HPDE6-E6E7 (cell line): ENCODE measurements at regions not wholly inside any gene's neighbourhood (a gene's known extent, or its start where the extent isn't known, plus 50 kb on each side); places are given as distances from the start of the nearest gene placed in this dataset.
A peak's percentile ranks its signal among the peaks of the same experiment; 100 is the strongest.
"Not testable (repeated sequence)": the region's sequence is repeated elsewhere in the genome, so short reads cannot be mapped to it uniquely, and the experiment has no call there.

Experiments
- DNase-seq: peaks from one replicate; pipeline ENCODE4 v3.0.0; 2011; ENCODE audit warnings: missing footprints; ENCODE audit errors: extremely low spot score

DNA sequence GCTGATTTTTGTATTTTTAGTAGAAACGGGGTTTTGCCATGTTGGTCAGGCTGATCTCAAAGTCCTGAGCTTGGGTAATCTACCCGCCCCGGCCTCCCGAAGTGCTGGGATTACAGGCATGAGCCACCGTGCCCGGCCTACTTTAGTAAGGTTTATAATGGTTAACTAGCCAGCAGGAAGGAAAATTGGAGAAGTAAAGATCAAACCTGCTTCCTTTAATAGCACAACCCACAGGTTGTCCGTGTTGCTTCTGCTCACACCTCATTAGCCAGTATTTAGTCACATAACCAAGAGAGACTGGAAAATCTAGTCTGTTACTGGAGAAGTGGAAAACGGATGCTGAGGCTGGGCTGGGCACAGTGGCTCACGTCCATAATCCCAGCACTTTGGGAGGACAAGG, 51.9 kb upstream of the TBL1XR1 start:
- DNase-seq: no peak

DNA sequence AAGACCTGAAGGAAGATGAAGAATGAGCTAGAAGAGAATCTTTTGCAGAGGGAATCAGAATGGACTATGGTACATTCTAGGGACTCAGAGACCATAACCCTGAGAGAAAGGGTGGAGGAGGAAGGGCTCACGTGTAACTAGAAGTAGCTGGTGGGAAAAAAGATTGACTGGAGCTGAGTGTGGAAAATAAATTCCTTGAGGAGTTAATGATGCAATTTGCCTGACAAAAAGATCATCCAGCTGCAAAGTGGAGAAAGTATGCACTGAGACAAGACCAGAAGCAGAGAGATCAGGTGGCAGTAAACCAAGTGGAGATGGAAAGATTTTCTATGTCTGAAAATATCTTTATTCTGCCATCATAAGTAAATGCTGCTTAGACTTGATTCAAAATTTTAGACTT, 52.9 kb upstream of the TBL1XR1 start:
- DNase-seq: no peak

- no peak for DNase-seq
These were observed 54.5 kb upstream of the TBL1XR1 start for GRCh38 chr3:177251755-177252154.

GRCh38 chr3:177257006-177257405, 59.7 kb upstream of the TBL1XR1 start:
- no peak for DNase-seq

DNA sequence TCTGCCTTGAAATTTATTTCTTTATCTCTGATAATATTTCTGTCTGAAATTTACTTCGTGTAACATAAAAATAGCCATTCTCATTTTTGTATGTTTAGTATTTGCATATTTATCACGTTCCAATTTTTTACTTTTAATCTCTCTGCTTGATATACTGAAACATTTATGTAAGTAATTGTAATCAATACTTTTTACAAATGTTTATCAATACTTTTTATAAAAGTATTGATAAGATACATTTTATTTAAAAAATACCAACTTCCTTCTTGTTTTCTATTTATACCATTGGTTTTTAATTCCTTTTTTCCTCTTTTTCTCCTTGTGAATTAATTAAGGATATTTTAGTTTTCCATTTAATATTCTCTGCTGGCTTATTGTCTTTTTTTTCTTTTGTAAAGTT, 60.3 kb upstream of the TBL1XR1 start:
- DNase-seq: no peak

- no peak for DNase-seq
These were observed 65.1 kb upstream of the TBL1XR1 start for GRCh38 chr3:177262396-177262795.

GRCh38 chr3:177263615-177264368, 66.5 kb upstream of the TBL1XR1 start:
- DNase-seq: no peak

- DNase-seq: not testable (repeated sequence)
These were observed 74.7 kb upstream of the TBL1XR1 start for GRCh38 chr3:177271811-177272501.

- no peak for DNase-seq
These were observed 80.7 kb upstream of the TBL1XR1 start for GRCh38 chr3:177278016-177278415.

DNA sequence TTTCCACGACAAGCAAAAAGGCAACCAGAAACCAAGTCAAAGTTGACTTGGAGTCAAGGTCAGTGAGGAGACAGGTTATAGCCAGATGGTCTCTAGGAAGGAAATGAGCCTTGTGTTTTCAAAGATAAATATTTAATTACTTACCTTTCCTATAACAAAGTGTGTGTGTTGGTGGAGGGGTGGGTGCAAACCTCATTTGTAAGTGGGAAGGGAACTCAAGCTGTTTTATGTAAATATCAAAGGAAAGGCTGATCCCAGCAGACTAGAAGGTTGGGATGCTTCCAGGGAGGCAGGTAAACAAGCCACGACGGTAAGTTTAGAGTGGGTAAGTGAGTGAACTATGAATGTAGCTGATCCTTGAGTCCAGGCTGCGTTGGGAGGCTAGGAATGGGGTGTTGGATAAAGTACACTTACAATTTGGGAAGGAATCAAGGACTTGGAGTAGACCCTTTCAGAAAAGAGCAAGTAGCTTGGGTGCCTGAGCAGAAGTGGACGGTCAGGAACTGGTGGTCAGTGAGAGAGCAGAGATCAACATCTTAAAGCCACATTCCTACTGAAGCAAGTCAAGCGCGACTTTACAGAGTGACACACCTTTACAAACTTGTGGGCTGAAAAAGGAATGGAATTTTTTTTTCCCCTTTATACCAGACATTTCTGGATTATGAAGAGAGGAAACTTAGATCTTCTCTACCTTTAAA, 82.0 kb upstream of the TBL1XR1 start:
- DNase-seq: no peak

DNA sequence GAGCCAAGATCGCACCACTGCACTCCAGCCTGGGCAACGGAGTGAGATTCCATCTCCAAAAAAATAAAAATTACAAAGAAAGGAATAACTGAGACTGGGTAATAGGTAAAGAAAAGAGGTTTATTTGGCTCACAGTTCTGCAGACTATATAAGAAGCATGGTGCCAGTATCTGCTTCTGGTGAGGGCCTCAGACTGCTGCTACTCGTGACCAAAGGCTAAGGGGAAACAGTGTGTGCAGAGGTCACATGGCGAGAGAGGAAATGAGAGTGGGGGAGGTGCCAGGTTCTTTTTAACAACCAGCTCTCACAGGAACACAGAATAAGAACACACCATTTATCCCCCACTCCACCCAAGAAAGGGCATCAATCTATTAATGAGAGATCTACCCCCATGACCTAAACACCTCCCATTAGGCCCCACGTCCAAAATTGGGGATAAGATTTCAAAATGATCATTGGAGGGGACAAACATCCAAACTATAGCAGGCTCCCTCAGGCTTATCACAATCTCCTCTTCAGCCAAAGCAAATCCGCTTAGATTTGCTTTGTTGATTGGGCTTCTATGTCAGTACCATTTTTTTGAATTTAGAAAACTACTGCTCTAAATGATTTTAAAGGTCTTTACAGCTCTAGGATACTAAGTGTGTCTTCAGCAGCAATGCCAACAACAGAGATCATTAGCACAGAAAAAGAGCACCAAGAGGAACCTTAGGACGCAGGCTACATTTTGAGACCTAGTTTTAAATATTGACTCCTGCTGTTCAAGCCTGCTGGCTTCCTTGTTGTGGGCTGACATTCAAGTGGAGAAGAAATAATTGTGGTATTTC, 84.2 kb upstream of the TBL1XR1 start:
- DNase-seq: no peak

DNA sequence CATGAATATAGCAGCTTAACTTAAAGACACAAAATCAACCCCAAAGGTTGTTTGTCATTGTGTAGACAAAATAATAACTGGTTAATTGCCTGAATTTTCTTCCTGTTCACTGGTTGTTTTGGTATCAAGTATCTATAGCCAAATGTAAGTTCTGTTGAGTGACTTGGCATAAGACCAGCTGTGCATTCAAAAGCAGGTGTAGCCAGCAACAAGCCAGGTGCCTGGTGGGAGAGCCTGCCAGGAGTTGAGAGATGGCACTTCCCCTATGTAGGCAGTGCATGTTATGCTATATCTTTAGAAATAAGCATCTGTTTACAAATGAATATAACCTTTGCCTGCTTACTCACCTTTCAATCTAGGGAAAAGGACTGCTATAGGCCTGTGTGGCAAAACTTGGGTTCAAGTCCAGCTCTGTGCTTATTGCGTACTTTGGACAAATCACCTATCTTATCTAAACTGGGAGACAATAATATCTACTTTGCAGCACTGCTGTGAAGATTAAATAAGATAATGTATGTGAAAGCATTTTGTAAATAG, 84.9 kb upstream of the TBL1XR1 start:
- no peak for DNase-seq

- no peak for DNase-seq
These were observed 86.7 kb upstream of the TBL1XR1 start for GRCh38 chr3:177283983-177284382.

DNA sequence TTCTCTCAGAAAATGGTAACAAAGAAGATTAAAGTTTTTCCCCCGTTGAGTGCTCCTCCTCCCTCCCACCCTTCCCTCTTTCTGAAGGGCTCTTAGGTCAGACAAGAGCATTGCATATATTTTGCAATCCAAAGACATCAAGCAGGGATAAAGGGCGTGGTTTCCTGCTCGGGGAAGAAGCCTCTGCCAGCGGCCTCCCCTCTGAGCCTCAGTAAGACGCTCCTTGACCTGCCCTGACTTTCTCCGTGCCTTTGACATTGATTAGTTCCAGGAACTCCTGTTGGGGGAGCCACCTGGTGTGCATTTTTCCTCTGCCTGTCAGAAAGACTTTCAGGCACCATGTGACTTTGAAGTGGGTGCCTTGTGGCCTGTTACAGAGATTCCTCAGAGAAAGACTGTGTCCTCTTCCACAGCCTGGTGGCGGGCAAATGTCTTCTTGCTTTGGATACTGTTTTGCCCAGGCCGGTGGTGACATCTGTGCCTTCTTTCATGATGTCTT, 87.2 kb upstream of the TBL1XR1 start:
- DNase-seq: no peak

- peak; percentile 80 for DNase-seq
These were observed 88.8 kb upstream of the TBL1XR1 start for GRCh38 chr3:177286034-177286433.

DNA sequence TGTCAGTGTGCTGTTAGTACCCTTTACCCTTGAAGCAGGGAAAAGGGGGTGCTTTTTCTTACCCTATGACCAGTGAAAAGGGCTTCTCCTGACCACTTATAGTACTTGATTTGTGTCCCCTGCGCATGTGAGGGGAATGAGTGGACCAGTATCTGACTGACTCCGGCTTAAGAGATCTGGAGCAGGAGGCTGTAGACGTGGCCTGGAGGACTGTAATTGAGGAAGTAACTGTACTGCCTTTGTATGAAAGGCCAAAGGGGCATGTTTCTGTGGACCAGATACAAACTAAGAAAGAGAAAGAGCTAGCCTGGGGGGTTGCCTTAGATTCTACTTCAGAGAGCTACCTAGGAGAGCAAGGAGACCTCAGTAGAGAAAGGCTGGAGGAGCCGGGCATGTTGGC, 89.9 kb upstream of the TBL1XR1 start:
- no peak for DNase-seq

GRCh38 chr3:177290633-177291032, 93.4 kb upstream of the TBL1XR1 start:
- DNase-seq: no peak

- DNase-seq: peak; percentile 71
These were observed 96.9 kb upstream of the TBL1XR1 start for GRCh38 chr3:177294221-177294620.

DNA sequence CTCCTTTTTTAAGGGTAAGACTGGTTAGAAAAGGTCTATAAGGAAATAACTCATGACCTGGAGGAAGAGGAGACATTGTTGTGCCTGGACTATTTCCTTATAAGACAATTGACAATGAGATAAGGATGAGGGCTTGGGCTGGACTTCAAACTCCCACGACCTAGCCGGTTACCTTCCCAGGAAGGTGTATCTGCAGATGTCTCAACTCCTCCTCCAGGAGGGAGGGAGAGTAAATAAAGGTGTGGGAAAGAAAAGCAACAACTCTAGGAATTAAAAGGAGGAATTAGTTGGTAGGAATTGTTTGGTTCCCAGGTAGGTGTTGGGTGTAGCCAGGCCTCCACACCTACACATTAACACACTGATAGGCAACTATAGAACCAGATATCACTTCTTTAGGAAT, 97.8 kb upstream of the TBL1XR1 start:
- DNase-seq: peak; percentile 23

GRCh38 chr3:177299250-177299649, 102.0 kb upstream of the TBL1XR1 start:
- no peak for DNase-seq

GRCh38 chr3:177300039-177300833, 103.0 kb upstream of the TBL1XR1 start:
- DNase-seq: no peak
